Type B pancreatic cell (in vitro differentiated cells): ENCODE measurements at regions not wholly inside any gene's neighbourhood (a gene's known extent, or its start where the extent isn't known, plus 50 kb on each side); places are given as distances from the start of the nearest gene placed in this dataset.
"Not testable (repeated sequence)": the region's sequence is repeated elsewhere in the genome, so short reads cannot be mapped to it uniquely, and the experiment has no call there.

Experiments used
- DNase-seq: peaks from one replicate; pipeline ENCODE4 v3.0.0; 2021; ENCODE audit warnings: mixed read lengths; ENCODE audit not compliant: unreplicated experiment; ENCODE audit errors: extremely low spot score
- H3K27ac Mint-ChIP-seq: 2 replicates; pipeline ENCODE4 v1.8.0; 2021; ENCODE audit warnings: mild to moderate bottlenecking, mixed read lengths
- H3K27me3 Mint-ChIP-seq: 2 replicates; pipeline ENCODE4 v1.8.0; 2021; ENCODE audit warnings: mixed read lengths
- H3K36me3 Mint-ChIP-seq: 2 replicates; pipeline ENCODE4 v1.8.0; 2021; ENCODE audit warnings: mixed read lengths
- H3K4me1 Mint-ChIP-seq: one replicate; pipeline ENCODE4 v1.8.0; 2021; ENCODE audit warnings: mixed read lengths; ENCODE audit not compliant: unreplicated experiment
- H3K4me3 Mint-ChIP-seq: 2 replicates; pipeline ENCODE4 v1.8.0; 2021; ENCODE audit warnings: mild to moderate bottlenecking, mixed read lengths
- H3K9me3 Mint-ChIP-seq: 2 replicates; pipeline ENCODE4 v1.8.0; 2021; ENCODE audit warnings: mixed read lengths
- CTCF ChIP-seq: fragments of 200-600 bp; sonication (generic); conservative IDR thresholded peaks from 2 replicates; pipeline ENCODE4 v1.5.0; 2021; ENCODE audit warnings: antibody characterized with exemption, mild to moderate bottlenecking

- peaks cover 4% of the 10 kb centered on the region for H3K9me3 Mint-ChIP-seq
- H3K36me3 Mint-ChIP-seq, result no peaks in the 10 kb centered on the region
- H3K27me3 Mint-ChIP-seq, result no peaks in the 10 kb centered on the region
- DNase-seq, result no peak
- no peak for TF ChIP-seq CTCF
- peak overlapping the region; percentile 66 for H3K4me3 Mint-ChIP-seq
- H3K4me1 Mint-ChIP-seq, result peaks cover 33% of the 10 kb centered on the region
- peak overlapping the region; percentile 83 for H3K27ac Mint-ChIP-seq
Observed at GRCh38 chr10:35271086-35271858, 65.0 kb upstream of the CCNY start.

- peak overlapping the region; percentile 83 for H3K27ac Mint-ChIP-seq
- peak overlapping the region; percentile 66 for H3K4me3 Mint-ChIP-seq
- H3K9me3 Mint-ChIP-seq, H3K27me3 Mint-ChIP-seq, H3K36me3 Mint-ChIP-seq, DNase-seq: not testable (repeated sequence)
- H3K4me1 Mint-ChIP-seq, result peaks cover 33% of the 10 kb centered on the region
Observed at GRCh38 chr10:35271859-35272165, 64.5 kb upstream of the CCNY start.

GRCh38 chr10:35272401-35272800 lies 63.9 kb upstream of the CCNY start:
- not testable (repeated sequence) for H3K4me3 Mint-ChIP-seq, H3K27me3 Mint-ChIP-seq, H3K36me3 Mint-ChIP-seq, H3K9me3 Mint-ChIP-seq, H3K27ac Mint-ChIP-seq, DNase-seq
- peaks cover 30% of the 10 kb centered on the region for H3K4me1 Mint-ChIP-seq

- not testable (repeated sequence) for DNase-seq, H3K9me3 Mint-ChIP-seq, H3K36me3 Mint-ChIP-seq, H3K27ac Mint-ChIP-seq, H3K4me3 Mint-ChIP-seq, H3K27me3 Mint-ChIP-seq
- peaks cover 24% of the 10 kb centered on the region for H3K4me1 Mint-ChIP-seq
Observed at GRCh38 chr10:35273994-35274393, 62.3 kb upstream of the CCNY start.

- H3K9me3 Mint-ChIP-seq, result peaks cover 4% of the 10 kb centered on the region
- no peaks in the 10 kb centered on the region for H3K36me3 Mint-ChIP-seq
Observed at GRCh38 chr10:35274498-35275060, 61.7 kb upstream of the CCNY start.

GRCh38 chr10:35276889-35277288 lies 59.4 kb upstream of the CCNY start:
- Mint-ChIP-seq H3K9me3 (no peaks in the 10 kb centered on the region), H3K27ac (no peak overlapping the region), H3K4me1 (peaks cover 4% of the 10 kb centered on the region), H3K36me3 (no peaks in the 10 kb centered on the region), H3K4me3 (no peak overlapping the region), H3K27me3 (no peaks in the 10 kb centered on the region)
- no peak for DNase-seq
- no peak for TF ChIP-seq CTCF

More at GRCh38 chr10:35274498-35275060, 61.7 kb upstream of the CCNY start:
- DNase-seq, result no peak
- no peak for TF ChIP-seq CTCF
- no peak overlapping the region for H3K4me3 Mint-ChIP-seq
- H3K4me1 Mint-ChIP-seq, result peaks cover 20% of the 10 kb centered on the region
- no peaks in the 10 kb centered on the region for H3K27me3 Mint-ChIP-seq
- no peak overlapping the region for H3K27ac Mint-ChIP-seq

- not testable (repeated sequence) for H3K27ac Mint-ChIP-seq, H3K4me1 Mint-ChIP-seq, H3K4me3 Mint-ChIP-seq, H3K36me3 Mint-ChIP-seq, H3K27me3 Mint-ChIP-seq, H3K9me3 Mint-ChIP-seq, DNase-seq
Observed at GRCh38 chr10:35280246-35280645, 56.1 kb upstream of the CCNY start.
